ENCODE measurements at regions not wholly inside any gene's neighbourhood (a gene's known extent, or its start where the extent isn't known, plus 50 kb on each side); places are given as distances from the start of the nearest gene placed in this dataset.
"Not testable (repeated sequence)": the region's sequence is repeated elsewhere in the genome, so short reads cannot be mapped to it uniquely, and the experiment has no call there.

DNA sequence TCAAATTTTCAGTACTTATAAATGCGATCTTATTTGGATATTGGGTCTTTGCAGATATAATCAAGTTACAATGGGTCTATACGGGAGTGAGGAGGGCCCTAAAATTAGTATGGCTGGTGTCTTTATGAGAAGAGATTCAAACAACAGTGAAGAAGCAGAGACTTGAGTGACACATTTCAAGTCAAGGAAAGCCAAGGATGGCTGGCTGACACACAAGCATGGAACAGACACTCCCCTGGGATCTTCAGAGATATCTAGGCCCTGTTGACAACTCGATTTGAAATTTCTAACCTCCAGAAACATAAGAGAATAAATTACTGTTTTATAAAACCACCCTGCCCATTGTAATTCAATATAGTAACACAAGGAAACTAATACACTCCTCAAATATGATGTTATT is 1886.0 kb upstream of the PCDH7 start:
- ChIA-PET POLR2A (no interaction called here), CTCF (no interaction called here)
- no peak for DNase-seq
- H3K4me1 Mint-ChIP-seq, result no peaks in the 10 kb centered on the region
- H3K4me3 Mint-ChIP-seq, result no peak overlapping the region
- Histone ChIP-seq H3K36me3 (ENCODE audit: insufficient read depth, low read length) (no peaks in the 10 kb centered on the region), H3K4me1 (ENCODE audit: insufficient read depth, low read length) (no peaks in the 10 kb centered on the region), H3K27me3 (ENCODE audit: insufficient read depth, low read length, poor library complexity, severe bottlenecking) (no peaks in the 10 kb centered on the region), H3K4me3 (ENCODE audit: low read length) (no peak overlapping the region), H3K27ac (ENCODE audit: low read depth, low read length) (no peak overlapping the region), H3K9me3 (ENCODE audit: low read length) (no peaks in the 10 kb centered on the region)
- H3K9me3 Mint-ChIP-seq, result peaks cover 0 to 13% (median 9%) of the 10 kb centered on the region in 5 donors
- H3K27ac Mint-ChIP-seq, result no peak overlapping the region
- H3K36me3 Mint-ChIP-seq, result peaks cover 0 to 3% (median 0%) of the 10 kb centered on the region in 3 donors
- no peaks in the 10 kb centered on the region for H3K27me3 Mint-ChIP-seq

DNA sequence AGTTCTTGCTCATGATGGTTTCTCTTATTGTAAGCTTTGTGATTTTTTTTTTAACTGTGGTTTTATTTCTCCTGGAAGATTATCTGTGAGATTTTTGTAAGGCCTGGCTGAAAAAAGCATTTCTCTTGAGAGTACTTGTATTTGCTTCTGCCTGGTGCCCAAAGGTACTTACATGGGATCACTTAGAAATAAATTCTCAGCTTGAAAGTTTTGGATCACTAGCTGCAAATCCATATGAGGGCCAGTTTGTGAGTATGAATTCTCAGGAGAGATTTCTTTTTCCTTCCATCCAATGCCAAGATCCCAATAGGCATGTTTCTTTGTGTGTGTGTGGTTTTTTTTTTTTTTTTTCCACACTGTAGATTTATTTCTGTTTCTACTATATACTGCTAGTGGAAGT is 1884.7 kb upstream of the PCDH7 start:
- Histone ChIP-seq H3K27me3 (ENCODE audit: insufficient read depth, low read length, poor library complexity, severe bottlenecking) (no peaks in the 10 kb centered on the region), H3K27ac (ENCODE audit: low read depth, low read length) (no peak overlapping the region), H3K4me3 (ENCODE audit: low read length) (no peak overlapping the region), H3K4me1 (ENCODE audit: insufficient read depth, low read length) (no peaks in the 10 kb centered on the region), H3K36me3 (ENCODE audit: insufficient read depth, low read length) (no peaks in the 10 kb centered on the region), H3K9me3 (ENCODE audit: low read length) (no peaks in the 10 kb centered on the region)
- CTCF ChIA-PET, result no interaction called here
- Mint-ChIP-seq H3K27me3 (no peaks in the 10 kb centered on the region), H3K4me3 (no peak overlapping the region), H3K36me3 (peaks cover 0 to 3% (median 0%) of the 10 kb centered on the region in 3 donors), H3K4me1 (no peaks in the 10 kb centered on the region), H3K9me3 (peaks cover 0 to 13% (median 9%) of the 10 kb centered on the region in 5 donors), H3K27ac (no peak overlapping the region)
- DNase-seq, result no peak
- POLR2A ChIA-PET, result no interaction called here

DNA sequence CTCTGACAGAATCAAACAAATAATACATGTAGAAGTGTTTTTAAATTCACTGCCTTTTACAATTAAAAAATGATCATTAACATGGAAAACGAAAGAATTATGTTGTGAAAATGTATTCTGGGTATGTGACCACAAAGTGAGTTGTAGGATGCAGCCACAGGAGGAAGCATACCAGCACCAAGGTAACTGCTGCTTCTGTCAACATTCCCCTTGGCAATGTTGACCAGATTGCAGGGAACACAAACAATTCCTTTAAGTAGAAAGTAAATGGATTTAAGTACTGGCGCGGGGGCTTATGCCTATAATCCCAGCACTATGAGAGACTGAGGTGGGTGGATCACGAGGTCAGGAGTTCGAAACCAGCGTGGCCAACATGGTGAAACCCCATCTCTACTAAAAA is 1877.9 kb upstream of the PCDH7 start:
- Histone ChIP-seq H3K27me3 (ENCODE audit: insufficient read depth, low read length, poor library complexity, severe bottlenecking) (no peaks in the 10 kb centered on the region), H3K36me3 (ENCODE audit: insufficient read depth, low read length) (no peaks in the 10 kb centered on the region), H3K4me1 (ENCODE audit: insufficient read depth, low read length) (no peaks in the 10 kb centered on the region), H3K4me3 (ENCODE audit: low read length) (no peak overlapping the region), H3K27ac (ENCODE audit: low read depth, low read length) (no peak overlapping the region), H3K9me3 (ENCODE audit: low read length) (no peaks in the 10 kb centered on the region)
- DNase-seq, result no peak
- Mint-ChIP-seq H3K27ac (no peak overlapping the region), H3K9me3 (peaks cover 8 to 28% (median 12%) of the 10 kb centered on the region in 5 donors), H3K4me1 (no peaks in the 10 kb centered on the region), H3K4me3 (no peak overlapping the region), H3K36me3 (no peaks in the 10 kb centered on the region), H3K27me3 (no peaks in the 10 kb centered on the region)
- CTCF ChIA-PET, result no interaction called here
- POLR2A ChIA-PET, result no interaction called here

GRCh38 chr4:28845158-28845557 is 1875.0 kb upstream of the PCDH7 start:
- Histone ChIP-seq H3K36me3 (ENCODE audit: insufficient read depth, low read length) (no peaks in the 10 kb centered on the region), H3K4me3 (ENCODE audit: low read length) (no peak overlapping the region), H3K9me3 (ENCODE audit: low read length) (peaks cover 2% of the 10 kb centered on the region), H3K27me3 (ENCODE audit: insufficient read depth, low read length, poor library complexity, severe bottlenecking) (no peaks in the 10 kb centered on the region), H3K27ac (ENCODE audit: low read depth, low read length) (no peak overlapping the region), H3K4me1 (ENCODE audit: insufficient read depth, low read length) (no peaks in the 10 kb centered on the region)
- Mint-ChIP-seq H3K4me3 (no peak overlapping the region), H3K36me3 (no peaks in the 10 kb centered on the region), H3K27ac (no peak overlapping the region), H3K27me3 (no peaks in the 10 kb centered on the region), H3K4me1 (no peaks in the 10 kb centered on the region), H3K9me3 (peaks cover 7 to 39% (median 11%) of the 10 kb centered on the region in 5 donors)
- ChIA-PET POLR2A (no interaction called here), CTCF (no interaction called here)
- DNase-seq, result no peak

DNA sequence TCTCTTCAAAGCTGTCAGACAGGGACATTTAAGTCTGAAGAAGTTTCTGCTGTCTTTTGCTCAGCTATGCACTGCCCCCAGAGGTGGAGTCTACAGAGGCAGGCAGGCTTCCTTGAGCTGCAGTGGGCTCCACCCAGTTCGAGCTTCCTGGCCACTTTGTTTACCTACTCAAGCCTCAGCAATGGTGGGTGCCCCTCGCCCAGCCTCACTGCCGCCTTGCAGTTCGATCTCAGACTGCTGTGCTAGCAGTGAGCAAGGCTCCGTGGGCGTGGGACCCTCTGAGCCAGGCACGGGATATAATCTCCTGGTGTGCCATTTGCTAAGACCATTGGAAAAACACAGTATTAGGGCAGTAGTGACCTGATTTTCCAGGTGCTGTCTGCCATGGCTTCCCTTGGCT is 1863.1 kb upstream of the PCDH7 start:
- POLR2A ChIA-PET; H3K36me3 Mint-ChIP-seq; H3K27ac ChIP-seq (ENCODE audit: low read depth, low read length); H3K4me3 ChIP-seq (ENCODE audit: low read length); H3K36me3 ChIP-seq (ENCODE audit: insufficient read depth, low read length); H3K4me3 Mint-ChIP-seq; H3K27ac Mint-ChIP-seq; DNase-seq; H3K27me3 Mint-ChIP-seq; CTCF ChIA-PET; H3K9me3 ChIP-seq (ENCODE audit: low read length); H3K4me1 Mint-ChIP-seq; H3K4me1 ChIP-seq (ENCODE audit: insufficient read depth, low read length); H3K27me3 ChIP-seq (ENCODE audit: insufficient read depth, low read length, poor library complexity, severe bottlenecking): not testable (repeated sequence)
- H3K9me3 Mint-ChIP-seq, result peaks cover 3 to 35% (median 15%) of the 10 kb centered on the region in 5 donors

DNA sequence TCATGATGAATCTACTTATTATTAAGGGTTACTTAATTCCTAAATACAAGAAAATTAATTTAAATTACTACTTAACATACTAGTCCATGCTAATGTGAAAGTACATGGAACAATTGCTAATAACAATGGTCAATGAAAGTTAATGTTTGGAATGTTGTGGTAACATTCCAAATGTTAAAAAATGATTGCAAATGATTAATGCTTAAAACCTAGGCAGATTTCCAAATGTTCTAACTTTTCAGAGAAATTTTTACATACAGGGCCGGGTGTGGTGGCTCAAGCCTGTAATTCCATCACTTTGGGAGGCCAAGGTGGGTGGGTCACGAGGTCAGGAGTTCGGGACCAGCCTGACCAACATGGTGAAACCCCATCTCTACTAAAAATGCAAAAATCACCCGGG is 1851.3 kb upstream of the PCDH7 start:
- no peaks in the 10 kb centered on the region for H3K4me1 ChIP-seq (ENCODE audit: insufficient read depth, low read length)
- Mint-ChIP-seq H3K4me1 (no peaks in the 10 kb centered on the region), H3K36me3 (no peaks in the 10 kb centered on the region), H3K4me3 (no peak overlapping the region), H3K27ac (no peak overlapping the region), H3K27me3 (no peaks in the 10 kb centered on the region), H3K9me3 (peaks cover 8 to 29% (median 10%) of the 10 kb centered on the region in 5 donors)
- DNase-seq, result no peak
- no peaks in the 10 kb centered on the region for H3K27me3 ChIP-seq (ENCODE audit: insufficient read depth, low read length, poor library complexity, severe bottlenecking)
- H3K9me3 ChIP-seq (ENCODE audit: low read length), result no peaks in the 10 kb centered on the region
- H3K27ac ChIP-seq (ENCODE audit: low read depth, low read length), result no peak overlapping the region
- no peak overlapping the region for H3K4me3 ChIP-seq (ENCODE audit: low read length)
- ChIA-PET CTCF (no interaction called here), POLR2A (no interaction called here)
- no peaks in the 10 kb centered on the region for H3K36me3 ChIP-seq (ENCODE audit: insufficient read depth, low read length)

GRCh38 chr4:28879178-28879577 is 1841.0 kb upstream of the PCDH7 start:
- POLR2A ChIA-PET, result no interaction called here
- no peaks in the 10 kb centered on the region for H3K27me3 ChIP-seq (ENCODE audit: insufficient read depth, low read length, poor library complexity, severe bottlenecking)
- CTCF ChIA-PET, result no interaction called here
- H3K4me1 ChIP-seq (ENCODE audit: insufficient read depth, low read length), result no peaks in the 10 kb centered on the region
- no peak overlapping the region for H3K4me3 ChIP-seq (ENCODE audit: low read length)
- no peak for DNase-seq
- Mint-ChIP-seq H3K27ac (no peak overlapping the region), H3K27me3 (no peaks in the 10 kb centered on the region), H3K4me3 (no peak overlapping the region), H3K4me1 (no peaks in the 10 kb centered on the region), H3K36me3 (no peaks in the 10 kb centered on the region), H3K9me3 (peaks cover 3 to 14% (median 10%) of the 10 kb centered on the region in 5 donors)
- H3K27ac ChIP-seq (ENCODE audit: low read depth, low read length), result no peak overlapping the region
- H3K9me3 ChIP-seq (ENCODE audit: low read length), result no peaks in the 10 kb centered on the region
- H3K36me3 ChIP-seq (ENCODE audit: insufficient read depth, low read length), result no peaks in the 10 kb centered on the region

- Histone ChIP-seq H3K36me3 (ENCODE audit: insufficient read depth, low read length) (no peaks in the 10 kb centered on the region), H3K4me1 (ENCODE audit: insufficient read depth, low read length) (no peaks in the 10 kb centered on the region), H3K27ac (ENCODE audit: low read depth, low read length) (no peak overlapping the region), H3K27me3 (ENCODE audit: insufficient read depth, low read length, poor library complexity, severe bottlenecking) (no peaks in the 10 kb centered on the region), H3K4me3 (ENCODE audit: low read length) (no peak overlapping the region), H3K9me3 (ENCODE audit: low read length) (no peaks in the 10 kb centered on the region)
- no peaks in the 10 kb centered on the region for H3K27me3 Mint-ChIP-seq
- peaks cover 3 to 17% (median 14%) of the 10 kb centered on the region in 5 donors for H3K9me3 Mint-ChIP-seq
- ChIA-PET POLR2A (no interaction called here), CTCF (no interaction called here)
- H3K27ac Mint-ChIP-seq, result no peak overlapping the region
- no peaks in the 10 kb centered on the region for H3K4me1 Mint-ChIP-seq
- no peak for DNase-seq
- H3K36me3 Mint-ChIP-seq, result no peaks in the 10 kb centered on the region
- no peak overlapping the region for H3K4me3 Mint-ChIP-seq
Observed at GRCh38 chr4:28879900-28880299, 1840.3 kb upstream of the PCDH7 start.

DNA sequence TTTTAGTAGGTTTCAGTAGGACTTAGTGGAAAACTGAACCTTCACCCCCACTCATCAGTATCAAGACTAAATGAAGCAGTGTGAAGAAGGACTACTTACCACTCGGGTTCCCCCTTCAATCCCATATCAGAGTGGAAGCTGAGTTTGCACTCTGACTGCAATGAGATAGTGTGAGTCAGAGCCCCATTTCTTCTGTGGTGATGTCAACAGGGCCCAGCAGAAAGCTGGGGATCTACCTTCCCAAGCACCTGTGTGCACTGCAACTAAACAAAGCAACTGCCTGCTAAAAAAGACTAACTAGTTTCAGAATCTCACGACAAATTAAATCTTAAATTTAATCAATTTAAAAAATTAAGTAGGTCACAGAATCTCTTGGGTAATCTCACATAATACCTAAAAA is 1837.0 kb upstream of the PCDH7 start:
- H3K36me3 ChIP-seq (ENCODE audit: insufficient read depth, low read length), result no peaks in the 10 kb centered on the region
- ChIA-PET POLR2A (no interaction called here), CTCF (no interaction called here)
- H3K36me3 Mint-ChIP-seq, result no peaks in the 10 kb centered on the region
- no peak overlapping the region for H3K4me3 ChIP-seq (ENCODE audit: low read length)
- no peaks in the 10 kb centered on the region for H3K27me3 Mint-ChIP-seq
- H3K27ac Mint-ChIP-seq, result no peak overlapping the region
- no peaks in the 10 kb centered on the region for H3K9me3 ChIP-seq (ENCODE audit: low read length)
- no peaks in the 10 kb centered on the region for H3K4me1 ChIP-seq (ENCODE audit: insufficient read depth, low read length)
- H3K4me1 Mint-ChIP-seq, result no peaks in the 10 kb centered on the region
- H3K9me3 Mint-ChIP-seq, result peaks cover 2 to 18% (median 12%) of the 10 kb centered on the region in 5 donors
- no peak for DNase-seq
- H3K4me3 Mint-ChIP-seq, result no peak overlapping the region
- H3K27ac ChIP-seq (ENCODE audit: low read depth, low read length), result no peak overlapping the region
- no peaks in the 10 kb centered on the region for H3K27me3 ChIP-seq (ENCODE audit: insufficient read depth, low read length, poor library complexity, severe bottlenecking)
